ENCODE measurements at regions not wholly inside any gene's neighbourhood (a gene's known extent, or its start where the extent isn't known, plus 50 kb on each side); places are given as distances from the start of the nearest gene placed in this dataset.

GRCh38 chr12:130102266-130102665 is 60.0 kb upstream of the FZD10 start:
- Histone ChIP-seq H3K36me3 (no peaks in the 10 kb centered on the region), H3K27me3 (ENCODE audit: insufficient read depth, low read depth, severe bottlenecking) (no peaks in the 10 kb centered on the region), H3K9me3 (ENCODE audit: severe bottlenecking) (no peaks in the 10 kb centered on the region), H3K27ac (no peak overlapping the region), H3K4me3 (ENCODE audit: low read depth, low read length) (no peak overlapping the region)
- TF ChIP-seq CTCF (IDR thresholded peaks at IDR 0.05; ENCODE audit: low read depth, low read length): no peak
- no peak for DNase-seq

GRCh38 chr12:130104571-130105106 is 57.6 kb upstream of the FZD10 start:
- Histone ChIP-seq H3K9me3 (ENCODE audit: severe bottlenecking) (no peaks in the 10 kb centered on the region), H3K4me3 (ENCODE audit: low read depth, low read length) (peak overlapping the region; percentile 15), H3K27me3 (ENCODE audit: insufficient read depth, low read depth, severe bottlenecking) (no peaks in the 10 kb centered on the region), H3K36me3 (no peaks in the 10 kb centered on the region), H3K27ac (peak overlapping the region; percentile 53)
- DNase-seq: peak; percentile 69
- TF ChIP-seq CTCF (IDR thresholded peaks at IDR 0.05; ENCODE audit: low read depth, low read length): no peak

DNA sequence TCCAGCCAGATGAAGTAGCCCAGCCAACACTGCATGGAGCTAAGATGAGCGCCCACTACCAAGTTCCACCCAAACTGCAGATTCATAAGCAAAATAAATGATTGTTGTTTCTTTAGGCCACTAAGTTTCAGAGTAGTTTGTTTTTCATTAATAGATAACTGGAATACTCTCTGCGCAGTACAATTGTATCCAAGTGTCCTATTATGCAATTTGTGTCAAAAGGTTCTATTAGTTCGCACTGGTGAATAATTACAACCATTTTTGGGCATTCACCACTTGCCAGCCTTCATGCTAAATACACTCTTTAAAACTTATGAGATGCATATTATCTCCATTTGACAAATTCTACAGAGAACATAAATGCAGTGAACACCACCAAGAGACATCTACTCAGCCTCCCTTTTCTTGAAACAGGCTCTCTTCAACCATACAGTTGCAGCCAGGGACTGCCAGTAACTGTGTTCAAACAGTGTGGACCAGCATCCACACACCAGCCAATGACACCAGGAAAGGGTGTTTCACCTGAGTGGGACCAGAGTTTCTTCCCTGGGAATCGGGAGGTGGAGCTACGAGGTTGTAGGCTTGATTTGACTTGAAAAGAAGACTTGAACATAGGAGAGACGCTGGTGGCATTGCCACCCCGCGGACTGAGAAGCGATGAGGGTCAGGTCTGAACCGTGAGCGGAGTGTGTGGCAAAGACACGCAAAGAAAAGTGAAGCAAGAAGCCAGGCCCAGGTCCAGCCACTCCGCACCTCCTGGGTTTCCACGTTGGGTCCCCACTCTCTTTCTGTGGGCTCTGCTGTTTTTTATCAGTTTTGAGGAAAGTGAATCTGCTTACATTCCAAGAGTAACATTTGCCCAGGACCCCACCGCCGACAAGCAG is 53.0 kb upstream of the FZD10 start:
- no peaks in the 10 kb centered on the region for H3K9me3 ChIP-seq (ENCODE audit: severe bottlenecking)
- H3K27me3 ChIP-seq (ENCODE audit: insufficient read depth, low read depth, severe bottlenecking): no peaks in the 10 kb centered on the region
- H3K4me3 ChIP-seq (ENCODE audit: low read depth, low read length): no peak overlapping the region
- no peak for DNase-seq
- TF ChIP-seq CTCF (IDR thresholded peaks at IDR 0.05; ENCODE audit: low read depth, low read length): no peak
- no peak overlapping the region for H3K27ac ChIP-seq
- H3K36me3 ChIP-seq: no peaks in the 10 kb centered on the region

DNA sequence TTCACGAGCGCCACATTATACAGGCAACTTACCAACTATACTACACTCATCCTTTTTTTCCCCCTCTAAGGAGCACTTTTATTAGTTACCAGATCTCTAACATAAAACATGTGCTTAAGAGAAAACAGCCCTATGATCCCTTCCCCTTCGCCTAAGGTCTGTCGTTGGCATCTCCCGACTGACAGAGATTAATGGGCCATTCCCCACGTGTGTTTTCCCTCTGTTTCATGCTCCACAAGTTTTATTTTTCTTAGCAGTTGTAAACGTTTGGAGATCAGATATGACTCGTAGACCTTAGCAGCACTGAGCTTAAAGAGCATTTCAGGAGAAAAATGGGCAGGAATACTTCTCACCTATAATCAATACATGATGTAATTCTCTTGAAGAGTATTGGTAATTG is 51.4 kb upstream of the FZD10 start:
- no peak for DNase-seq
- no peak for TF ChIP-seq CTCF (IDR thresholded peaks at IDR 0.05; ENCODE audit: low read depth, low read length)
- H3K27ac ChIP-seq: no peak overlapping the region
- no peaks in the 10 kb centered on the region for H3K36me3 ChIP-seq
- H3K27me3 ChIP-seq (ENCODE audit: insufficient read depth, low read depth, severe bottlenecking): no peaks in the 10 kb centered on the region
- no peak overlapping the region for H3K4me3 ChIP-seq (ENCODE audit: low read depth, low read length)
- H3K9me3 ChIP-seq (ENCODE audit: severe bottlenecking): no peaks in the 10 kb centered on the region

DNA sequence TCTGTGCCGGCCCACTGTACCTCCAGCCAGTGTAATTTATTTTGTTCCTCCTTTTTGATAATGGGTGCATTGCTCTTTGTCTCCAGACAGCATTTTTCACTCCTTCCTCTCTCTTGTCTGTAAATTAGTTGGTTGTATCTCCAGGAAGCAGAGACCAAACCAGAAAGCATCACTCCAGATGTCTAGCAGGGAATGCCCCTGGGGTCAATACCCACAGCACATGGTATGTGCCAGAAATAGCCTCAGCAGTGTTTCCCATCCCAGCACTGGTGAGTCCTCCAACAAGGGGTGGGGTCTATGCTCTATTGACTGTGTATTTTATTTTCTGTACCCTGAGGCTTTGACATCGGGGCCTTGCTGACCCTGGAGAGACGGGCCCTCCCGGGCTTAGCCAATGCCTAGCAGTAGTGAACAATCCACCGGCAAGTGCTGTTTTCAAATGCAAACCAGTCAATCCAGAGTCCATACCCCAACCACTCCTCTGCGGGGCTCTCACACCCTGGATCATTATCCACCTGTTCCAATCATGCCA is 50.2 kb upstream of the FZD10 start:
- Histone ChIP-seq H3K4me3 (ENCODE audit: low read depth, low read length) (no peak overlapping the region), H3K27ac (no peak overlapping the region)
- TF ChIP-seq CTCF (IDR thresholded peaks at IDR 0.05; ENCODE audit: low read depth, low read length): no peak

More for the DNA sequence above, 50.2 kb upstream of the FZD10 start:
- H3K27me3 ChIP-seq (ENCODE audit: insufficient read depth, low read depth, severe bottlenecking): no peaks in the 10 kb centered on the region
- no peak for DNase-seq
- H3K9me3 ChIP-seq (ENCODE audit: severe bottlenecking): no peaks in the 10 kb centered on the region
- no peaks in the 10 kb centered on the region for H3K36me3 ChIP-seq

Data from WERI-Rb-1 (cell line).